IMR-90 (cell line): ENCODE measurements at regions not wholly inside any gene's neighbourhood (a gene's known extent, or its start where the extent isn't known, plus 50 kb on each side); places are given as distances from the start of the nearest gene placed in this dataset.

Source experiments
- ATAC-seq: fragments of 200-7000 bp; cut with Tn5 transposase; 2 replicates; pipeline ENCODE4 v1.9.1; 2020; ENCODE audit warnings: low read depth, mild to moderate bottlenecking, moderate library complexity
- BruUV-seq: library from RNA; stranded (reverse); fragments of 400-500 nt; replicated peaks from 2 replicates; lab custom pipeline; 2021; lab: Mats Ljungman, UMichigan
- CTCF ChIA-PET: fragments of 300-600 bp; formaldehyde crosslinking; extraction: SDS; loops from one replicate; lab custom pipeline; 2021; ENCODE audit warnings: antibody characterized with exemption; lab: Yijun Ruan, JAX
- POLR2A ChIA-PET: fragments of 300-600 bp; sonication (Branson Sonifier 250); formaldehyde crosslinking; loops from one replicate; lab custom pipeline; 2022; ENCODE audit warnings: antibody characterized with exemption; ENCODE audit not compliant: unreplicated experiment; lab: Charles Lee
- DNase-seq: peaks from one replicate; pipeline ENCODE4 v3.0.0; 2013
- H2AFZ ChIP-seq: replicated peaks from 2 replicates; pipeline ENCODE3; 2013; ENCODE audit warnings: low read length, mild to moderate bottlenecking; ENCODE audit not compliant: poor library complexity
- H2AK5ac ChIP-seq: 2 replicates; pipeline ENCODE4 v1.6.1; 2013; ENCODE audit warnings: low read depth, low read length, inconsistent platforms
- H2AK9ac ChIP-seq: replicated peaks from 2 replicates; pipeline ENCODE3; 2013; ENCODE audit warnings: mild to moderate bottlenecking, low read depth, low read length, moderate library complexity; ENCODE audit not compliant: poor library complexity
- H2BK120ac ChIP-seq: 2 replicates; pipeline ENCODE4 v1.6.1; 2013; ENCODE audit warnings: low read depth, low read length, inconsistent platforms
- H2BK15ac ChIP-seq: 3 replicates; pipeline ENCODE4 v1.6.1; 2013; ENCODE audit warnings: low read depth, low read length, inconsistent platforms
- H2BK20ac ChIP-seq: 2 replicates; pipeline ENCODE4 v1.6.1; 2013; ENCODE audit warnings: low read depth, mild to moderate bottlenecking, inconsistent platforms, low read length, moderate library complexity
- H2BK5ac ChIP-seq: 2 replicates; pipeline ENCODE4 v1.6.1; 2013; ENCODE audit warnings: mild to moderate bottlenecking, low read depth, low read length, inconsistent platforms; ENCODE audit not compliant: poor library complexity, severe bottlenecking
- H3K14ac ChIP-seq: replicated peaks from 2 replicates; pipeline ENCODE4 v1.6.1; 2013; ENCODE audit warnings: low read depth, low read length, inconsistent platforms
- H3K18ac ChIP-seq: 2 replicates; pipeline ENCODE4 v1.6.1; 2013; ENCODE audit warnings: low read depth, low read length, control low read depth
- H3K23ac ChIP-seq: 2 replicates; pipeline ENCODE4 v1.6.1; 2013; ENCODE audit warnings: low read depth, low read length, inconsistent platforms
- H3K27ac ChIP-seq: 2 replicates; pipeline ENCODE4 v1.5.1; 2013; ENCODE audit warnings: mild to moderate bottlenecking, control low read depth, low read length; ENCODE audit not compliant: insufficient read depth
- H3K27me3 ChIP-seq: 2 replicates; pipeline ENCODE4 v1.6.1; 2013; ENCODE audit warnings: low read length; ENCODE audit not compliant: control insufficient read depth, insufficient read depth
- H3K36me3 ChIP-seq: 2 replicates; pipeline ENCODE4 v1.6.1; 2013; ENCODE audit warnings: low read length, mixed read lengths; ENCODE audit not compliant: control insufficient read depth, insufficient read depth
- H3K4ac ChIP-seq: 2 replicates; pipeline ENCODE4 v1.6.1; 2013; ENCODE audit warnings: low read depth, low read length, inconsistent platforms
- H3K4me1 ChIP-seq: 2 replicates; pipeline ENCODE4 v1.6.1; 2013; ENCODE audit warnings: low read length, mixed read lengths; ENCODE audit not compliant: control insufficient read depth, insufficient read depth
- H3K4me2 ChIP-seq: 2 replicates; pipeline ENCODE4 v1.6.1; 2013; ENCODE audit warnings: low read depth, mild to moderate bottlenecking, control low read depth, low read length, moderate library complexity
- H3K4me3 ChIP-seq: 2 replicates; pipeline ENCODE4 v1.5.1; 2013; ENCODE audit warnings: low read depth, mild to moderate bottlenecking, control low read depth, low read length, moderate library complexity; ENCODE audit not compliant: insufficient read depth
- H3K56ac ChIP-seq: 2 replicates; pipeline ENCODE4 v1.6.1; 2013; ENCODE audit warnings: low read length, inconsistent platforms; ENCODE audit not compliant: insufficient read depth; ENCODE audit errors: extremely low read depth
- H3K79me1 ChIP-seq, 2 experiments: 2 replicates each; pipeline ENCODE4 v1.6.1; 2013; ENCODE audit warnings: low read length in 2 of 2, inconsistent platforms in 1 of 2, low read depth in 1 of 2
- H3K9ac ChIP-seq: 2 replicates; pipeline ENCODE4 v1.6.1; 2013; ENCODE audit warnings: low read depth, low read length, control low read depth
- H3K9me1 ChIP-seq: 2 replicates; pipeline ENCODE4 v1.6.1; 2013; ENCODE audit warnings: low read length, inconsistent platforms; ENCODE audit not compliant: insufficient read depth
- H3K9me3 ChIP-seq: 2 replicates; pipeline ENCODE4 v1.6.1; 2013; ENCODE audit warnings: low read length; ENCODE audit not compliant: control insufficient read depth, insufficient read depth
- H4K20me1 ChIP-seq: 2 replicates; pipeline ENCODE4 v1.6.1; 2013; ENCODE audit warnings: low read length, inconsistent platforms; ENCODE audit not compliant: insufficient read depth
- H4K5ac ChIP-seq: 2 replicates; pipeline ENCODE4 v1.6.1; 2013; ENCODE audit warnings: mild to moderate bottlenecking, low read depth, low read length, control low read depth
- H4K8ac ChIP-seq, 2 experiments: 2 replicates each; pipeline ENCODE4 v1.6.1; 2013; ENCODE audit warnings: low read depth in 2 of 2, low read length in 2 of 2, control low read depth in 1 of 2, inconsistent platforms in 1 of 2
- H4K91ac ChIP-seq: 2 replicates; pipeline ENCODE4 v1.6.1; 2013; ENCODE audit warnings: low read depth, low read length, inconsistent platforms; ENCODE audit not compliant: insufficient read depth
- FOS ChIP-seq: fragments of 150-350 bp; IDR thresholded peaks from 2 replicates; pipeline ENCODE4 v1.6.1; 2016; ENCODE audit warnings: low read depth, low read length
- MAFK ChIP-seq: IDR thresholded peaks from 2 replicates; pipeline ENCODE4 v1.6.1; 2012; ENCODE audit warnings: low read depth, low read length, improper control_type of control experiment
- MXI1 ChIP-seq: IDR thresholded peaks from 2 replicates; pipeline ENCODE4 v1.6.1; 2012; ENCODE audit warnings: low read depth, mild to moderate bottlenecking, low read length, moderate library complexity, borderline replicate concordance
- RAD21 ChIP-seq: IDR thresholded peaks from 2 replicates; pipeline ENCODE4 v1.6.1; 2012; ENCODE audit warnings: low read length, improper control_type of control experiment
- WGBS, 2 experiments: methylation state at CpG; one replicate each; pipeline versions ENCODE4 v1.1.5 to v1.1.7; 2013; ENCODE audit warnings: missing lambda C conversion rate in 2 of 2; ENCODE audit not compliant: insufficient read length in 1 of 2; ENCODE audit errors: extremely low coverage in 2 of 2; 5-methylcytosine and 5-hydroxymethylcytosine counted together
- dilution Hi-C: fragments of 300-500 bp; cut with HindIII; formaldehyde crosslinking; loops from one replicate; pipeline ENCODE4 v1.14.3; 2018; ENCODE audit warnings: low sequenced_read_pairs; ENCODE audit not compliant: unreplicated experiment
- in situ Hi-C: fragments of 300-500 bp; cut with MboI; formaldehyde crosslinking; loops from 3 replicates; pipeline ENCODE4 v1.14.3; 2019; ENCODE audit warnings: low sequenced_read_pairs, inconsistent platforms, mixed read lengths
- intact Hi-C: fragments of 100-400 bp; cut with micrococcal nuclease; formaldehyde crosslinking; loops from 2 replicates; pipeline ENCODE4 v1.10.0; 2022

- Histone ChIP-seq H4K91ac (no peak overlapping the region), H3K27me3 (no peaks in the 10 kb centered on the region), H2BK120ac (no peak overlapping the region), H3K9me3 (no peaks in the 10 kb centered on the region), H4K5ac (no peak overlapping the region), H3K4me2 (no peak overlapping the region), H3K14ac (no peak overlapping the region), H3K4me1 (no peaks in the 10 kb centered on the region; the same call in 1 of the 2 replicates), H3K36me3 (no peaks in the 10 kb centered on the region), H3K23ac (no peak overlapping the region), H3K9me1 (0 out of 2 replicates have a peak, but pooled peaks cover 4% of the 10 kb centered on the region), H2BK15ac (no peak overlapping the region), H2BK20ac (no peak overlapping the region), H2AFZ (no peak overlapping the region), H3K79me1 (no peaks in the 10 kb centered on the region), H2BK5ac (no peak overlapping the region), H3K4ac (no peak overlapping the region), H2AK5ac (no peak overlapping the region; the same call in 1 of the 2 replicates), H3K56ac (no peak overlapping the region), H3K18ac (no peak overlapping the region), H2AK9ac (no peak overlapping the region), H4K8ac (no peak overlapping the region), H3K4me3 (no peak overlapping the region), H3K9ac (no peak overlapping the region), H4K20me1 (no peaks in the 10 kb centered on the region), H3K27ac (no peak overlapping the region)
- DNase-seq: no peak
- dilution Hi-C loops (no loop called here), intact Hi-C loops (no loop called here), in situ Hi-C loops (no loop called here)
- TF ChIP-seq RAD21: no peak
- no peak for TF ChIP-seq MAFK
- TF ChIP-seq MXI1: no peak
- no peak for TF ChIP-seq FOS
- CTCF ChIA-PET: no interaction called here
- POLR2A ChIA-PET: interaction anchor here (0.6 kb wide), 1 partner anchor 102 kb away, joined by 3 read pairs; no protein-coding TSS in a partner anchor
- 80% methylated on average over 1 of the region's 6 CpGs; no CpG with 5 or more reads in 1 of the 2 experiments for WGBS, 2 experiments
- ATAC-seq: no peak
- BruUV-seq: no TSS peak
Observed at GRCh38 chr3:64303881-64304280, 78.6 kb upstream of the PRICKLE2 start.
